ENCODE measurements at regions not wholly inside any gene's neighbourhood (a gene's known extent, or its start where the extent isn't known, plus 50 kb on each side); places are given as distances from the start of the nearest gene placed in this dataset.

- TF ChIP-seq CTCF (IDR thresholded peaks at IDR 0.05) (no peak), ZFX (IDR thresholded peaks at IDR 0.05; ENCODE audit: borderline replicate concordance) (no peak)
These were observed 886.1 kb downstream of the SORCS1 start for GRCh38 chr10:106278383-106278782.

All from 22Rv1 (cell line).